ENCODE measurements at regions not wholly inside any gene's neighbourhood (a gene's known extent, or its start where the extent isn't known, plus 50 kb on each side); places are given as distances from the start of the nearest gene placed in this dataset.
"Not testable (repeated sequence)": the region's sequence is repeated elsewhere in the genome, so short reads cannot be mapped to it uniquely, and the experiment has no call there.

GRCh38 chr13:74573654-74574053, 439.4 kb upstream of the KLF12 start:
- DNase-seq (ENCODE audit: low read depth): no peak

- no peak for DNase-seq (ENCODE audit: low read depth)
Observed at GRCh38 chr13:74571811-74572210, 437.6 kb upstream of the KLF12 start.

- no peak for DNase-seq (ENCODE audit: low read depth)
Observed at GRCh38 chr13:74570834-74571233, 436.6 kb upstream of the KLF12 start.

GRCh38 chr13:74570046-74570445, 435.8 kb upstream of the KLF12 start:
- DNase-seq (ENCODE audit: low read depth): no peak

- DNase-seq (ENCODE audit: low read depth): no peak
Observed at GRCh38 chr13:74569251-74569650, 435.0 kb upstream of the KLF12 start.

- no peak for DNase-seq (ENCODE audit: low read depth)
Observed at GRCh38 chr13:74567485-74567884, 433.3 kb upstream of the KLF12 start.

GRCh38 chr13:74562381-74562780, 428.2 kb upstream of the KLF12 start:
- no peak for DNase-seq (ENCODE audit: low read depth)

- DNase-seq (ENCODE audit: low read depth): no peak
Observed at GRCh38 chr13:74561155-74561554, 427.0 kb upstream of the KLF12 start.

GRCh38 chr13:74560325-74560724, 426.1 kb upstream of the KLF12 start:
- DNase-seq (ENCODE audit: low read depth): no peak

- no peak for DNase-seq (ENCODE audit: low read depth)
Observed at GRCh38 chr13:74557870-74558269, 423.7 kb upstream of the KLF12 start.

- no peak for DNase-seq (ENCODE audit: low read depth)
Observed at GRCh38 chr13:74555651-74556420, 421.6 kb upstream of the KLF12 start.

GRCh38 chr13:74555276-74555625, 421.0 kb upstream of the KLF12 start:
- DNase-seq (ENCODE audit: low read depth): no peak

- DNase-seq (ENCODE audit: low read depth): no peak
Observed at GRCh38 chr13:74554569-74555275, 420.5 kb upstream of the KLF12 start.

GRCh38 chr13:74550039-74550438, 415.8 kb upstream of the KLF12 start:
- peak; percentile 19 for DNase-seq (ENCODE audit: low read depth)

- not testable (repeated sequence) for DNase-seq (ENCODE audit: low read depth)
Observed at GRCh38 chr13:74536649-74537048, 402.4 kb upstream of the KLF12 start.

GRCh38 chr13:74533226-74533625, 399.0 kb upstream of the KLF12 start:
- no peak for DNase-seq (ENCODE audit: low read depth)

GRCh38 chr13:74530011-74530410, 395.8 kb upstream of the KLF12 start:
- DNase-seq (ENCODE audit: low read depth): no peak

GRCh38 chr13:74528734-74529513, 394.7 kb upstream of the KLF12 start:
- no peak for DNase-seq (ENCODE audit: low read depth)

- DNase-seq (ENCODE audit: low read depth): no peak
Observed at GRCh38 chr13:74523057-74523456, 388.9 kb upstream of the KLF12 start.

- DNase-seq (ENCODE audit: low read depth): no peak
Observed at GRCh38 chr13:74511523-74511922, 377.3 kb upstream of the KLF12 start.

- DNase-seq (ENCODE audit: low read depth): no peak
Observed at GRCh38 chr13:74487091-74487722, 353.0 kb upstream of the KLF12 start.

- DNase-seq (ENCODE audit: low read depth): no peak
Observed at GRCh38 chr13:74485757-74486156, 351.6 kb upstream of the KLF12 start.

Measured in non-pigmented ciliary epithelial cell (primary cell).